IMR-90 (cell line): ENCODE measurements at regions not wholly inside any gene's neighbourhood (a gene's known extent, or its start where the extent isn't known, plus 50 kb on each side); places are given as distances from the start of the nearest gene placed in this dataset.

Source experiments
- POLR2A ChIP-seq: IDR thresholded peaks from 2 replicates; pipeline ENCODE4 v1.6.1; 2012; ENCODE audit warnings: mild to moderate bottlenecking, low read depth, low read length
- RFX5 ChIP-seq: IDR thresholded peaks from 2 replicates; pipeline ENCODE4 v1.8.0; 2012; ENCODE audit warnings: low read depth, mild to moderate bottlenecking, low read length, moderate library complexity

DNA sequence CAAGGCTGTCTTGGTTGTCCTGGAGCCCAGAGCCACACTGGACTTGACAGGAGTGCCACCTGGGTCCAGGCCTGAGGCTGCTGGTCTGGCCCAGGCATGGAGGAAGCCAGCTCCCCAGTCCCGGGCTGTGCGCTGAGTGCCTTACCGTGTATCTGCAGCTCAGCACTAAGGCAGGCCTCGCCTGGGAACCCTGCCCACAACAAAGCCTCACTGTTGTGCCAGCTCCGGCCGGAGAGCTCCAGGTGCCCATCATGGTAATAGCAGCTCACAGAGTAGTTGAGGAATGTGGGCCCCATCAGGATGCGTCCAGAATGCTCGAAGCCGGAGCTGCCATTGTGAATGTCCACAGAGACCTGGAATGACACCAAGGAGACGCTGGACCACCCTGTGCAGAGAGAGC is 72.2 kb downstream of the RMI2 start:
- TF ChIP-seq RFX5 = no peak
- no peak for TF ChIP-seq POLR2A
